HL-60 (cell line): ENCODE measurements at regions not wholly inside any gene's neighbourhood (a gene's known extent, or its start where the extent isn't known, plus 50 kb on each side); places are given as distances from the start of the nearest gene placed in this dataset.

Experiments
- DNase-seq, 2 experiments: peaks; one replicate each; pipeline ENCODE4 v3.0.0-alpha.2; 2010 to 2020; ENCODE audit warnings: low read depth in 1 of 2, low spot score in 1 of 2
- H3K27ac ChIP-seq: fragments of 250-450 bp; sonication (Bioruptor Pico); replicated peaks from 2 replicates; pipeline ENCODE4 v1.5.1; 2020; ENCODE audit warnings: mild to moderate bottlenecking, moderate library complexity
- H3K27me3 ChIP-seq: fragments of 250-450 bp; sonication (Bioruptor Pico); 2 replicates; pipeline ENCODE4 v1.5.1; 2021; ENCODE audit warnings: mild to moderate bottlenecking, moderate library complexity; ENCODE audit not compliant: insufficient read depth, poor library complexity, severe bottlenecking
- H3K4me3 ChIP-seq: replicated peaks from 2 replicates; pipeline ENCODE4 v1.5.1; 2011; ENCODE audit warnings: mild to moderate bottlenecking, control low read depth, low read length; ENCODE audit not compliant: insufficient read depth
- CTCF ChIP-seq: IDR thresholded peaks from one replicate; pipeline ENCODE4 v1.5.1; 2011; ENCODE audit warnings: low read length, control low read depth, inconsistent platforms; ENCODE audit not compliant: insufficient read depth
- GABPA ChIP-seq: IDR thresholded peaks from 2 replicates; pipeline ENCODE4 v1.6.1; 2012; ENCODE audit warnings: low read depth
- POLR2AphosphoS5 ChIP-seq: IDR thresholded peaks from 2 replicates; pipeline ENCODE4 v1.6.1; 2012; ENCODE audit warnings: low read depth
- REST ChIP-seq: IDR thresholded peaks from 2 replicates; pipeline ENCODE4 v1.6.1; 2012; ENCODE audit warnings: low read depth; ENCODE audit not compliant: insufficient replicate concordance
- SPI1 ChIP-seq: IDR thresholded peaks from 2 replicates; pipeline ENCODE4 v1.6.1; 2012; ENCODE audit warnings: low read depth, mild to moderate bottlenecking, borderline replicate concordance

GRCh38 chr4:104772849-104773248 is 278.2 kb upstream of the CXXC4 start:
- DNase-seq, result no peak
- no peak for TF ChIP-seq CTCF
- no peak for TF ChIP-seq GABPA
- Histone ChIP-seq H3K27ac (no peak overlapping the region), H3K4me3 (no peak overlapping the region), H3K27me3 (no peaks in the 10 kb centered on the region)

- no peak for DNase-seq
- no peak for TF ChIP-seq SPI1
- no peak for TF ChIP-seq CTCF
- no peak for TF ChIP-seq POLR2AphosphoS5
- no peak for TF ChIP-seq GABPA
- no peak for TF ChIP-seq REST
- no peaks in the 10 kb centered on the region for H3K27me3 ChIP-seq
- no peak overlapping the region for H3K27ac ChIP-seq
- H3K4me3 ChIP-seq, result no peak overlapping the region
Observed at GRCh38 chr4:104795264-104795939, 300.7 kb upstream of the CXXC4 start.

- TF ChIP-seq CTCF (no peak), GABPA (no peak), POLR2AphosphoS5 (no peak), SPI1 (no peak), REST (no peak)
- no peak overlapping the region for H3K27ac ChIP-seq
- DNase-seq, result no peak
- no peak overlapping the region for H3K4me3 ChIP-seq
- no peaks in the 10 kb centered on the region for H3K27me3 ChIP-seq
Observed at GRCh38 chr4:104811727-104812126, 317.0 kb upstream of the CXXC4 start.

- TF ChIP-seq REST (no peak), POLR2AphosphoS5 (no peak), SPI1 (peak; percentile 24; the same call in 1 of the 2 replicates)
- Histone ChIP-seq H3K4me3 (no peak overlapping the region), H3K27me3 (no peaks in the 10 kb centered on the region), H3K27ac (no peak overlapping the region)
- DNase-seq, result peak in 1 of 2 experiments; percentile 36
Observed at GRCh38 chr4:104815665-104816064, 321.0 kb upstream of the CXXC4 start.
